Immature natural killer cell (primary cell): ENCODE measurements at regions not wholly inside any gene's neighbourhood (a gene's known extent, or its start where the extent isn't known, plus 50 kb on each side); places are given as distances from the start of the nearest gene placed in this dataset.
A peak's percentile ranks its signal among the peaks of the same experiment; 100 is the strongest.

Source experiments
- DNase-seq, 3 donors: peaks; one replicate each; pipeline ENCODE4 v3.0.0; 2022; ENCODE audit warnings: mixed read lengths in 1 of 3
- H3K27ac Mint-ChIP-seq, 6 donors: one replicate each; pipeline ENCODE4 v1.8.0; 2020; ENCODE audit warnings: mixed read lengths in 6 of 6, mild to moderate bottlenecking in 5 of 6, inconsistent platforms in 4 of 6, moderate library complexity in 3 of 6
- H3K27me3 Mint-ChIP-seq, 3 donors: one replicate each; pipeline ENCODE4 v1.8.0; 2020 to 2021; ENCODE audit warnings: low read depth in 3 of 3, mild to moderate bottlenecking in 3 of 3, mixed read lengths in 3 of 3, moderate library complexity in 3 of 3, inconsistent platforms in 1 of 3
- H3K36me3 Mint-ChIP-seq, 3 donors: one replicate each; pipeline ENCODE4 v1.8.0; 2020; ENCODE audit warnings: mixed read lengths in 3 of 3, inconsistent platforms in 2 of 3, mild to moderate bottlenecking in 2 of 3
- H3K4me1 Mint-ChIP-seq, 2 donors: one replicate each; pipeline ENCODE4 v1.8.0; 2020; ENCODE audit warnings: inconsistent platforms in 2 of 2, mild to moderate bottlenecking in 2 of 2, mixed read lengths in 2 of 2, moderate library complexity in 1 of 2
- H3K4me3 Mint-ChIP-seq, 5 donors: one replicate each; pipeline ENCODE4 v1.8.0; 2020; ENCODE audit warnings: mild to moderate bottlenecking in 5 of 5, mixed read lengths in 5 of 5, inconsistent platforms in 3 of 5, moderate library complexity in 3 of 5
- H3K9me3 Mint-ChIP-seq, 6 donors: one replicate each; pipeline ENCODE4 v1.8.0; 2020; ENCODE audit warnings: mild to moderate bottlenecking in 6 of 6, mixed read lengths in 6 of 6, inconsistent platforms in 4 of 6, moderate library complexity in 3 of 6

DNA sequence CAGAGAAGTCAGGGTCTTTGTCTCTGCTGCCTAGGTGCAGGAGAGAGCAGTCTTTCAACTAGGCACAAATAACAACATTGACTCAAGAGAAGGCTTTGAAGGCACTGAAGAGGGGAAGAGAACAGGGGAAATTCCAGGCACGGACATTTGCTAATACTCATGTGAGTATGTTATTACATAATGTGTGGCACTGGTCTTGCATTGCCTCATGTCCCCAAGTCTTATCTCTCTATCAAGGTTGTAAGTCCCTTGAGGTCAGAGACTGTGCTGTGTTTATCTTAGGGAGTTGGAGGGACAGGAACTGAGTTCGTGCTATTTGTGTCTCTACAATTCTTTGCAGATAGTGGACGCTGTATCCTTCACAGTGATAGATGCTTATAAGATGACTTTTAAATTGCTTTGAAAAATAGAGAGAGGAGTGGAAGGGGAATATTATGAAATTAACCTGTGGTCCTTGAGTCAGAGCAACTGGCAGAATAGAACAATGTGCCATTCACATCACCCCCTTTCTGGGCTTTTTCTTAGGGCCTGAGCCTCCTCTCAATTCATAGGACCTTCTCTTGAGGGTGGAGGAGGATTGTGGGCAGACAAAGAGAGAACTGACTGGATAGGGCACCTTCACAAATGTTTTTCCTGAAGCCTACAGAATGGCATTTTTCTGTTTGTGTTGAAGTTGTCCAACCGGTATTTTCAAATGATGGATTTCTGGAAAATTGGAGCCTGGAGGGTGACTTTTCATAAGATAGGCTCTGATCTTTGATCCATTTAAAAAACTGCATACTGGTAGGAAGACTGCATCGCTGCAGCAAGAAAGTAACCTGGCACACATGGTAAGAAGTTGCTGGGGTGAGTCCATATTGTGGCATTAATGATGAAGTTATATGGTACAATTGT lies 96.6 kb upstream of the CXCR4 start:
- H3K27ac Mint-ChIP-seq = peak overlapping the region in 5 of 6 donors; percentile 36 to 92 (median 75)
- peaks cover 34 to 45% of the 10 kb centered on the region in 2 donors for H3K4me1 Mint-ChIP-seq
- H3K4me3 Mint-ChIP-seq = peak overlapping the region in 1 of 5 donors; percentile 14
- peaks cover 0 to 10% (median 3%) of the 10 kb centered on the region in 3 donors for H3K27me3 Mint-ChIP-seq
- peaks cover 0 to 4% (median 0%) of the 10 kb centered on the region in 3 donors for H3K36me3 Mint-ChIP-seq
- peak; percentile 29 to 49 (median 37) for DNase-seq
- no peaks in the 10 kb centered on the region for H3K9me3 Mint-ChIP-seq

DNA sequence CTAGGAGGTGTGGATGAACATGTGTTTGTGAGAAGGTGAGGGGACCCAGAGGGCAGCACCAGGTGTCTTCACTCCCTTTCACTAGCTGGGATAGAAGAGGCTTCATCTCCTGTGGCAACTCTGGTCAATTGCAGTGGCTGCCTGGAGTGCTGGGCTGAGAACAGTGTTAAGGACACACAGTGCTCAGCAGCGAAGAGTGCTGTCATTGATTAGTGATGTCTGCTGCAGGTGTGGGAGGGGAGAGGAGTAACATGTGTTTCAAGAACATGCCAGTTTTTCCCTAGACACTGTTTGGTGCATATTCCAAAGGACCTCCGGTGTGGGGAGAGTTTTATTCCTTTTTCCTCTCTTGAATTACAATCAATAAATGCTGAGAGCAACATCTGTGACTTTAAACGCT lies 95.9 kb upstream of the CXCR4 start:
- Mint-ChIP-seq H3K9me3 (peaks cover 0 to 2% (median 0%) of the 10 kb centered on the region in 6 donors), H3K36me3 (peaks cover 0 to 4% (median 0%) of the 10 kb centered on the region in 3 donors), H3K4me1 (peaks cover 34 to 45% of the 10 kb centered on the region in 2 donors), H3K4me3 (peak overlapping the region in 1 of 5 donors; percentile 14), H3K27ac (peak overlapping the region in 5 of 6 donors; percentile 61 to 92 (median 75)), H3K27me3 (peaks cover 0 to 8% (median 3%) of the 10 kb centered on the region in 3 donors)
- no peak for DNase-seq

- Mint-ChIP-seq H3K4me3 (peak overlapping the region in 4 of 5 donors; percentile 8 to 50 (median 26)), H3K36me3 (peaks cover 0 to 4% (median 0%) of the 10 kb centered on the region in 3 donors), H3K27me3 (peaks cover 0 to 8% (median 3%) of the 10 kb centered on the region in 3 donors), H3K27ac (peak overlapping the region; percentile 59 to 92 (median 76)), H3K9me3 (peaks cover 0 to 2% (median 0%) of the 10 kb centered on the region in 6 donors), H3K4me1 (peaks cover 34 to 45% of the 10 kb centered on the region in 2 donors)
- peak; percentile 66 to 70 (median 67) for DNase-seq
Measured at GRCh38 chr2:136212426-136213378, 94.8 kb upstream of the CXCR4 start.

- peak overlapping the region in 5 of 6 donors; percentile 11 to 92 (median 76) for H3K27ac Mint-ChIP-seq
- H3K27me3 Mint-ChIP-seq = peaks cover 0 to 8% (median 3%) of the 10 kb centered on the region in 3 donors
- peaks cover 0 to 2% (median 0%) of the 10 kb centered on the region in 6 donors for H3K9me3 Mint-ChIP-seq
- DNase-seq = no peak
- H3K36me3 Mint-ChIP-seq = peaks cover 0 to 4% (median 0%) of the 10 kb centered on the region in 3 donors
- H3K4me3 Mint-ChIP-seq = no peak overlapping the region
- peaks cover 34 to 45% of the 10 kb centered on the region in 2 donors for H3K4me1 Mint-ChIP-seq
Measured at GRCh38 chr2:136211701-136212100, 93.8 kb upstream of the CXCR4 start.

DNA sequence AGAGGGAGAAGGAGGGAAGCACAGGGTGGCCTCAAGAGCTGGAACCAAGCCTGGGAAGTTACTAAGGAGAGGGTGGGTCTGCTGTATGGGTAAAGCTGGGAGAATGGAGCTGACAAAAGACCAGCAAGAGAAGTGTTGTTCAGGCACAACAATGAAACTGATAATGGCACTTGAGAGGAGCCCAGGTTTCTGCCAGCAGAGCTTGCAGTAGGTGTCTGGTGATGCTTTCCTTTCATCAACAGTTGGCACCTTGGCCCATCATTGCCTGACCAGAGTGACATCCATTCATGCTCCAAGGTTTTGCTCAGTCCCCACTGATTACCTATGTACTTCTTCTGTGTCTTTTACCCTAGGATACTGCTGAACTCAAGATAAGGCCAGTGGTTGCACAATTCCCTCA lies 92.9 kb upstream of the CXCR4 start:
- Mint-ChIP-seq H3K27ac (peak overlapping the region in 2 of 6 donors; percentile 61 to 90), H3K9me3 (peaks cover 0 to 2% (median 0%) of the 10 kb centered on the region in 6 donors), H3K4me1 (peaks cover 34 to 45% of the 10 kb centered on the region in 2 donors), H3K36me3 (peaks cover 0 to 4% (median 0%) of the 10 kb centered on the region in 3 donors), H3K4me3 (no peak overlapping the region), H3K27me3 (peaks cover 0 to 8% (median 3%) of the 10 kb centered on the region in 3 donors)
- DNase-seq = no peak

DNA sequence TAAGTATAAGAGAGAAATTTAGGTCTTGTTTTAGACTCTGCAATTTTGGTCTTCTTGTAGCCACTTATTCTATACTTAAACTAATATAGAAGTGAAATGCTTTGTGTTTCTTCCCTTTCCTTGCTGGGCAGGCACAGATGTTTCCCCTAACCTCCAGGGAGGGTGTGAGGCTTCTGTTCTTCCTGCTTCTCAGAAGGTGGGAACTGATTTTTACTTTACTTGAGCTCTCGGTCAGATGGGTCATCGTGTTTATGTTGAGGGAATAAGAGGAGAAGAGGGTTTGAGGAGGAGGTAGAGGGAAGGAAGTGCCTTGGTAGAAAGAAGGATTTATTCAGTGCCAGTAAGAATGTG lies 92.5 kb upstream of the CXCR4 start:
- no peak for DNase-seq
- Mint-ChIP-seq H3K4me1 (peaks cover 34 to 45% of the 10 kb centered on the region in 2 donors), H3K36me3 (peaks cover 0 to 4% (median 0%) of the 10 kb centered on the region in 3 donors), H3K27ac (peak overlapping the region in 2 of 6 donors; percentile 18 to 90), H3K4me3 (no peak overlapping the region), H3K27me3 (peaks cover 0 to 8% (median 3%) of the 10 kb centered on the region in 3 donors), H3K9me3 (peaks cover 0 to 3% (median 0%) of the 10 kb centered on the region in 6 donors)

GRCh38 chr2:136209561-136210454 lies 91.9 kb upstream of the CXCR4 start:
- no peak for DNase-seq
- Mint-ChIP-seq H3K4me3 (no peak overlapping the region), H3K36me3 (peaks cover 0 to 4% (median 0%) of the 10 kb centered on the region in 3 donors), H3K9me3 (peaks cover 0 to 5% (median 0%) of the 10 kb centered on the region in 6 donors), H3K27ac (peak overlapping the region in 2 of 6 donors; percentile 18 to 90), H3K27me3 (peaks cover 0 to 4% (median 3%) of the 10 kb centered on the region in 3 donors), H3K4me1 (peaks cover 34 to 45% of the 10 kb centered on the region in 2 donors)

DNA sequence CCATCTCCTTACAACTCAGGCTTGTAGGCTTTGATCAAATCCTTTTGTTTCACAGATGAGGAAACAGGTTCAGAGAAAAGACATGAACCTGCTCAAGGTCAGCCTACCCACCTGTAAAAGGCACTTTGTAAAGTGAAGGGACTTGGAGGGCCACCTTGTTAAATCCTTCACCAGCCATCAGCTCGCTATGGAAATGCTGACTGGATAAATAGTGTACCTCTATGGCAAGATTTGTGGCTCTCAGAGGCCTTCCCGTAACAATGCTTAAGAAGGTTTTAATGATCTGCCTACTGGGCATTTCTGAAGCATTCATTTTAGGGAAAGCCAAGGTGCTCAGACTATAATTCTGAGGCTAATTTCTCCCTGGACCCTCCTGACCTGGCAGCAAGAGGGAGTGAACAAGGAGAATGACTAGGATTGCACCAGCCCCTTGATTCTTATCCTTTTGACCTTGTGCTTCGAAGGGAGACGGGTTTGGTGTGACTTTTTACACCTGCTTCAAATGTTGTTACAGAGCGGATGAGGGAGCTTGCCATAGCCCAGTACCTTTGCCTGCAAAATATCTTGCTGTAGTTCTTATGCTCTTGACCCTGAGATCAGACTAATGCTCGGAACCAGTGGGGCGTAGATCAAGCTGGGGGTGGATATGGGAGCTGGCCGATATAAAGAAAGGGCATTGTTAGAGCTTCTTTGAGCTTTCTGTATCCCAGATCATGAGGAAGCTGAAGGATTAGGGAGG lies 90.9 kb upstream of the CXCR4 start:
- H3K27me3 Mint-ChIP-seq = peaks cover 0 to 4% (median 3%) of the 10 kb centered on the region in 3 donors
- H3K9me3 Mint-ChIP-seq = peaks cover 0 to 8% (median 0%) of the 10 kb centered on the region in 6 donors
- peaks cover 28 to 35% of the 10 kb centered on the region in 2 donors for H3K4me1 Mint-ChIP-seq
- DNase-seq = no peak
- H3K27ac Mint-ChIP-seq = peak overlapping the region in 2 of 6 donors; percentile 18 to 23
- H3K36me3 Mint-ChIP-seq = peaks cover 0 to 4% (median 0%) of the 10 kb centered on the region in 3 donors
- no peak overlapping the region for H3K4me3 Mint-ChIP-seq

DNA sequence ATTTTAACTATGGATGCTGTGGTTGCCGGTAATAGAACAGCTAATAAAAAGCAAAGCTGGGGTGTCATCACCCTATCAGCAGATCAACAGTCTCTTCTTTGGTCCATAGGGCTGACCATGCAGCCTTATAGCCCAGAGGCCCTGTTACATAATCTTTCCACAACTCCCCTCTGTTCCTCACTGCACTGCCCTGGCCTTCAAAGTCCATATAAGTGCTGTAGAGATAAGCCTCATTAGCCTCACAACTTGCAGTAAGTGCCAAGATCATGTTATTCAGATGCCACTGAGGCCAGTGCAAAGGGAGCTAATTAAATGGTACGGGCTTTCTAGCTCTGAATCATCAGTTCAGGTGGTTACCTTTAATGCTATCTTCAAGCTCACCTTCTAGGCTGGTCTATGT lies 89.7 kb upstream of the CXCR4 start:
- peaks cover 17 to 23% of the 10 kb centered on the region in 2 donors for H3K4me1 Mint-ChIP-seq
- H3K9me3 Mint-ChIP-seq = peaks cover 0 to 10% (median under 1%) of the 10 kb centered on the region in 6 donors
- peaks cover 0 to 4% (median 0%) of the 10 kb centered on the region in 3 donors for H3K36me3 Mint-ChIP-seq
- no peak overlapping the region for H3K4me3 Mint-ChIP-seq
- H3K27me3 Mint-ChIP-seq = peaks cover 0 to 7% (median 3%) of the 10 kb centered on the region in 3 donors
- no peak for DNase-seq
- H3K27ac Mint-ChIP-seq = no peak overlapping the region

GRCh38 chr2:136207030-136207623 lies 89.2 kb upstream of the CXCR4 start:
- H3K4me3 Mint-ChIP-seq = no peak overlapping the region
- H3K36me3 Mint-ChIP-seq = peaks cover 0 to 4% (median 0%) of the 10 kb centered on the region in 3 donors
- peaks cover 0 to 6% (median 3%) of the 10 kb centered on the region in 3 donors for H3K27me3 Mint-ChIP-seq
- no peak overlapping the region for H3K27ac Mint-ChIP-seq
- DNase-seq = no peak
- H3K4me1 Mint-ChIP-seq = peaks cover 12 to 18% of the 10 kb centered on the region in 2 donors
- peaks cover 0 to 10% (median 2%) of the 10 kb centered on the region in 6 donors for H3K9me3 Mint-ChIP-seq

DNA sequence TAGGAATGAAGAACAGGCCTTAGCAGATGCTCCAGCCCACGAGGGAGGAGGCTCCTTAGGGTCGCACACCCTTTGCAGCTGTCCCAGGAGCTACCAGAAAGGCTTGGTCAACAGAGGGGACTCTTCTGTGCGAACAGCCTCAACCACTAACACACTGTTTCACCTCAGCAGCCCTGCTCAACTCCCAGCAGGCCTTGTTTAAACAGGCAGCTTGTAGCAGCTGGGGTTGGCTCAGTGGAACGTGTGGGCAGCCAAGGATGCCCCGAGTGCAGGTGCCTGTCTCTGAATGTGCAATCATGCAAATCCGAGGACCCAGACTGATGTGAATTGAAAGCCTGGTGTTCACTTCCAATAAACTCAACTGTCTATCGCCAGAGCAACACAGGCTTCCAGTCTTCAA lies 88.7 kb upstream of the CXCR4 start:
- no peak overlapping the region for H3K4me3 Mint-ChIP-seq
- peaks cover 0 to 6% (median 3%) of the 10 kb centered on the region in 3 donors for H3K27me3 Mint-ChIP-seq
- peaks cover 8 to 13% of the 10 kb centered on the region in 2 donors for H3K4me1 Mint-ChIP-seq
- peaks cover 0 to 10% (median 2%) of the 10 kb centered on the region in 6 donors for H3K9me3 Mint-ChIP-seq
- no peak overlapping the region for H3K27ac Mint-ChIP-seq
- no peak for DNase-seq
- peaks cover 0 to 4% (median 0%) of the 10 kb centered on the region in 3 donors for H3K36me3 Mint-ChIP-seq
